ENCODE measurements at regions not wholly inside any gene's neighbourhood (a gene's known extent, or its start where the extent isn't known, plus 50 kb on each side); places are given as distances from the start of the nearest gene placed in this dataset.

DNA sequence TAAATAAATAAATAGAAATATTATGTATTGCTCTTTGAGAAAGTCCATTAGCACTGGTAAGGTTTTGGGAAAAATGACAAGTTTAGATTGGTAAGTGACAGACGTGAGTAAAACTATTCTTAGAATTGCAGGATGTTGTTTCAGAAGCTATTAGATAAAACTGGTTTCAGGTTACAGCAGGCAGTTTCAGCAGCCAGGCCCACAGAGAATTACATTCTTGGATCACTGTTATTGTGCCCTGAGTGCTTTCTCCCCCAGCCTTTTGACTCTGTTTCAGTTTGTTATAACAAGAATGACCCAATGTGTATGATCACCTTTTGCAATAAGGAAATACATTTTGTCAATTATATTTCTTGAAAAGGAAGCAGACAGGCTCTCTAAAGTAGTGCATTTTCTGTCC is 86.5 kb downstream of the DKK1 start:
- TF ChIP-seq, protein P1, sequence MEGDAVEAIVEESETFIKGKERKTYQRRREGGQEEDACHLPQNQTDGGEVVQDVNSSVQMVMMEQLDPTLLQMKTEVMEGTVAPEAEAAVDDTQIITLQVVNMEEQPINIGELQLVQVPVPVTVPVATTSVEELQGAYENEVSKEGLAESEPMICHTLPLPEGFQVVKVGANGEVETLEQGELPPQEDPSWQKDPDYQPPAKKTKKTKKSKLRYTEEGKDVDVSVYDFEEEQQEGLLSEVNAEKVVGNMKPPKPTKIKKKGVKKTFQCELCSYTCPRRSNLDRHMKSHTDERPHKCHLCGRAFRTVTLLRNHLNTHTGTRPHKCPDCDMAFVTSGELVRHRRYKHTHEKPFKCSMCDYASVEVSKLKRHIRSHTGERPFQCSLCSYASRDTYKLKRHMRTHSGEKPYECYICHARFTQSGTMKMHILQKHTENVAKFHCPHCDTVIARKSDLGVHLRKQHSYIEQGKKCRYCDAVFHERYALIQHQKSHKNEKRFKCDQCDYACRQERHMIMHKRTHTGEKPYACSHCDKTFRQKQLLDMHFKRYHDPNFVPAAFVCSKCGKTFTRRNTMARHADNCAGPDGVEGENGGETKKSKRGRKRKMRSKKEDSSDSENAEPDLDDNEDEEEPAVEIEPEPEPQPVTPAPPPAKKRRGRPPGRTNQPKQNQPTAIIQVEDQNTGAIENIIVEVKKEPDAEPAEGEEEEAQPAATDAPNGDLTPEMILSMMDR (IDR thresholded peaks at IDR 0.05) = no peak
- TF ChIP-seq POLR2AphosphoS5 (IDR thresholded peaks at IDR 0.05) (no peak), POLR2A (IDR thresholded peaks at IDR 0.05) (no peak), EP300 (IDR thresholded peaks at IDR 0.05) (no peak)

All from upper lobe of left lung (tissue), 4 donors.